AG04449 (cell line): ENCODE measurements at regions not wholly inside any gene's neighbourhood (a gene's known extent, or its start where the extent isn't known, plus 50 kb on each side); places are given as distances from the start of the nearest gene placed in this dataset.
A peak's percentile ranks its signal among the peaks of the same experiment; 100 is the strongest.

Source experiments
- CTCF ChIA-PET: fragments of 350-600 bp; formaldehyde crosslinking; extraction: SDS; loops from one replicate; lab custom pipeline; 2021; ENCODE audit warnings: antibody characterized with exemption; lab: Yijun Ruan, JAX
- POLR2A ChIA-PET: fragments of 400-600, 350-600 bp; formaldehyde crosslinking; extraction: SDS; loops from one replicate; lab custom pipeline; 2020; ENCODE audit warnings: antibody characterized with exemption, inconsistent platforms; lab: Yijun Ruan, JAX
- DNase-seq: peaks from one replicate; pipeline ENCODE4 v3.0.0-alpha.2; 2010; ENCODE audit warnings: low read depth, low spot score
- H3K4me3 ChIP-seq: 2 replicates; pipeline ENCODE4 v1.5.1; 2011; ENCODE audit warnings: low read depth, mild to moderate bottlenecking, control low read depth, low read length
- TF ChIP-seq, protein P1 (sequence below): IDR thresholded peaks from one replicate; pipeline ENCODE4 v1.5.1; 2011; ENCODE audit warnings: mild to moderate bottlenecking, moderate library complexity, low read length, control low read depth, inconsistent platforms; ENCODE audit not compliant: insufficient read depth; ENCODE audit errors: missing control alignments

DNA sequence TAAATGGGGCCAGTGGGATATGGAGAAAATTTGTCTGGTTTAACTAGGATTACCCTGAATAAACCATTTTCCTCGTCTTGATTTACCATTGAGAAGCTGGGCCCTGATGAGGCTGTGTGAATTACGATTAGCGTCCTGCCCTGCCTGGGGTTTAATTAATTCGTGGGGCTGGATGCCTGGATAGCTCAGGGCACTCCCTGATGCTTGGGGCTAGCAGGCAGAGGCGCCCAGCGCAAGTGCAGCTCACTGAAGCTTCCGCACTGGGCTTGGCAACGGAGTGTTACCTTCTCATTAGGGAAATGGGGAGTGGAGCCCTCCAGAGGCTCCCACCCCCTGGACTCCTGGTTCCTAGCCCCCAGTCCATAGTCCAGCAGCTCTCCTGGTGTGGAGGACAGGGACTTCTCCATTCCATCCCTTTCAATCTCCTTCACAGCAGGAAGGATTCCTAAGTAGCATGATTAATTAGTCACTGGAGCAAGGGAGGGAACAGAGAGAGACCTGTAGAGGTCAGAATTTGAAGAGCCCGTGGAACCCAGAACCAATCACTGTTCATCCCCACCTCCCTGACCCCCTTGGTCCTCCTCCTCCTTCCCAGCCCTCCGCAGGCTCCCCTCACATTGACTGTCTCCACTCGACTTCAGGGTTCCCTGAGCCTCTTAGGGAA is 107.2 kb downstream of the UQCRFS1 start:
- ChIA-PET POLR2A (no interaction called here), CTCF (no interaction called here)

DNA sequence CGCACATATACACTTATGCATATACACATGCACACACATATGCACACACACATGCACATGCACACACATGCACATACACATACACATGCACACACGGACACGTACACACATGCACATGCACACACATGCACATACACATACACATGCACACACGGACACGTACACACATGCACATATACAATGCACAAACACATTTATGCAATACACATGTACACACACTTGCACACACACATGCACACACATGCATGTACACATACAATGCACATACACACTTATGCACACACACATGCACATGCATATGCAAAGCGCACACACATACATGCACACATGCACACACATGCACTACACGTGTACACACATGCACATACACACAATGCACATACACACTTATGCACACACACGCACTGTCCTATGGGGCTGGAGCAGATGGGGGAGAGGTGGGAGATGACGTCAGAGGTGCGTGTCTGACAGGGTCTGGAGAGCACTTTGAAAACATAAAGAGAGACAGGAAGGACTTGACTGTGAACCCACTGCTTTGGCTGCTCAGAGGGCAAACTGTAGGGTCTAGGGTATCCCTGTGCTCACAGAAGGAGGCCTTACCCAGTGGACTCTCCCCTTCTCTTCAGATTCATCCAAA is 108.2 kb downstream of the UQCRFS1 start:
- ChIA-PET CTCF (no interaction called here), POLR2A (no interaction called here)
- no peak for DNase-seq
- H3K4me3 ChIP-seq = no peak overlapping the region
- TF ChIP-seq, protein P1, sequence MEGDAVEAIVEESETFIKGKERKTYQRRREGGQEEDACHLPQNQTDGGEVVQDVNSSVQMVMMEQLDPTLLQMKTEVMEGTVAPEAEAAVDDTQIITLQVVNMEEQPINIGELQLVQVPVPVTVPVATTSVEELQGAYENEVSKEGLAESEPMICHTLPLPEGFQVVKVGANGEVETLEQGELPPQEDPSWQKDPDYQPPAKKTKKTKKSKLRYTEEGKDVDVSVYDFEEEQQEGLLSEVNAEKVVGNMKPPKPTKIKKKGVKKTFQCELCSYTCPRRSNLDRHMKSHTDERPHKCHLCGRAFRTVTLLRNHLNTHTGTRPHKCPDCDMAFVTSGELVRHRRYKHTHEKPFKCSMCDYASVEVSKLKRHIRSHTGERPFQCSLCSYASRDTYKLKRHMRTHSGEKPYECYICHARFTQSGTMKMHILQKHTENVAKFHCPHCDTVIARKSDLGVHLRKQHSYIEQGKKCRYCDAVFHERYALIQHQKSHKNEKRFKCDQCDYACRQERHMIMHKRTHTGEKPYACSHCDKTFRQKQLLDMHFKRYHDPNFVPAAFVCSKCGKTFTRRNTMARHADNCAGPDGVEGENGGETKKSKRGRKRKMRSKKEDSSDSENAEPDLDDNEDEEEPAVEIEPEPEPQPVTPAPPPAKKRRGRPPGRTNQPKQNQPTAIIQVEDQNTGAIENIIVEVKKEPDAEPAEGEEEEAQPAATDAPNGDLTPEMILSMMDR = no peak

More for the DNA sequence above, 107.2 kb downstream of the UQCRFS1 start:
- DNase-seq = no peak
- TF ChIP-seq, protein P1 = no peak
- no peak overlapping the region for H3K4me3 ChIP-seq

GRCh38 chr19:29098863-29099481 is 114.0 kb downstream of the UQCRFS1 start:
- CTCF ChIA-PET = interaction anchor here (1.0 to 1.2 kb wide), 2 partner anchors 43 to 119 kb away, joined by 3 read pairs; no protein-coding TSS in a partner anchor
- H3K4me3 ChIP-seq = no peak overlapping the region
- peak; percentile 26 for DNase-seq
- POLR2A ChIA-PET = interaction anchor here (0.5 to 0.8 kb wide), 2 partner anchors 47 to 301 kb away, joined by 3 read pairs; no protein-coding TSS in a partner anchor
- TF ChIP-seq, protein P1 = no peak

- no peak for DNase-seq
- TF ChIP-seq, protein P1 = no peak
- no peak overlapping the region for H3K4me3 ChIP-seq
- CTCF ChIA-PET = no interaction called here
- POLR2A ChIA-PET = no interaction called here
Observed at GRCh38 chr19:29098091-29098490, 114.9 kb downstream of the UQCRFS1 start.

GRCh38 chr19:29096896-29097295 is 116.1 kb downstream of the UQCRFS1 start:
- no peak for DNase-seq
- ChIA-PET POLR2A (no interaction called here), CTCF (interaction anchor here (1.4 kb wide), 1 partner anchor 360 kb away, joined by 3 read pairs; no protein-coding TSS in a partner anchor)
- TF ChIP-seq, protein P1 = no peak
- no peak overlapping the region for H3K4me3 ChIP-seq

- DNase-seq = no peak
- TF ChIP-seq, protein P1 = no peak
- ChIA-PET CTCF (no interaction called here), POLR2A (no interaction called here)
- no peak overlapping the region for H3K4me3 ChIP-seq
Observed at GRCh38 chr19:29093553-29093908, 119.4 kb downstream of the UQCRFS1 start.
